GM19463 (cell line): ENCODE measurements at regions not wholly inside any gene's neighbourhood (a gene's known extent, or its start where the extent isn't known, plus 50 kb on each side); places are given as distances from the start of the nearest gene placed in this dataset.

Source experiments
- ATAC-seq: cut with Tn5 transposase; IDR thresholded peaks from one replicate; pipeline ENCODE4 v1.9.1; 2021; ENCODE audit warnings: mild to moderate bottlenecking, moderate library complexity; ENCODE audit not compliant: unreplicated experiment

- no peak for ATAC-seq
These were observed 411.7 kb downstream of the FGF9 start for GRCh38 chr13:22082437-22083100.

- no peak for ATAC-seq
These were observed 414.1 kb downstream of the FGF9 start for GRCh38 chr13:22085001-22085400.

GRCh38 chr13:22086597-22087330, 415.9 kb downstream of the FGF9 start:
- ATAC-seq: no peak

- ATAC-seq: no peak
These were observed 419.2 kb downstream of the FGF9 start for GRCh38 chr13:22090106-22090505.

GRCh38 chr13:22091222-22091970, 420.5 kb downstream of the FGF9 start:
- ATAC-seq: no peak

- ATAC-seq: no peak
These were observed 421.1 kb downstream of the FGF9 start for GRCh38 chr13:22091971-22092300.

- ATAC-seq: no peak
These were observed 422.1 kb downstream of the FGF9 start for GRCh38 chr13:22092791-22093560.

GRCh38 chr13:22095794-22096193, 424.9 kb downstream of the FGF9 start:
- no peak for ATAC-seq

- no peak for ATAC-seq
These were observed 428.7 kb downstream of the FGF9 start for GRCh38 chr13:22099585-22099984.

- ATAC-seq: no peak
These were observed 431.4 kb downstream of the FGF9 start for GRCh38 chr13:22102271-22102670.

- no peak for ATAC-seq
These were observed 432.5 kb downstream of the FGF9 start for GRCh38 chr13:22103046-22104027.

GRCh38 chr13:22106058-22106457, 435.2 kb downstream of the FGF9 start:
- no peak for ATAC-seq

GRCh38 chr13:22107549-22107948, 436.7 kb downstream of the FGF9 start:
- no peak for ATAC-seq

- ATAC-seq: no peak
These were observed 437.5 kb downstream of the FGF9 start for GRCh38 chr13:22108283-22108942.

- no peak for ATAC-seq
These were observed 438.1 kb downstream of the FGF9 start for GRCh38 chr13:22108979-22109378.

- ATAC-seq: no peak
These were observed 439.5 kb downstream of the FGF9 start for GRCh38 chr13:22110368-22110767.

- ATAC-seq: no peak
These were observed 440.4 kb downstream of the FGF9 start for GRCh38 chr13:22111152-22111783.

- no peak for ATAC-seq
These were observed 441.1 kb downstream of the FGF9 start for GRCh38 chr13:22111961-22112360.
